Inferior parietal cortex (tissue), 1 donor: ENCODE measurements at regions not wholly inside any gene's neighbourhood (a gene's known extent, or its start where the extent isn't known, plus 50 kb on each side); places are given as distances from the start of the nearest gene placed in this dataset.
"Not testable (repeated sequence)": the region's sequence is repeated elsewhere in the genome, so short reads cannot be mapped to it uniquely, and the experiment has no call there.

Experiments used
- DNase-seq: peaks from one replicate; pipeline ENCODE4 v3.0.0-alpha.2; 2016; ENCODE audit errors: extremely low spot score

DNA sequence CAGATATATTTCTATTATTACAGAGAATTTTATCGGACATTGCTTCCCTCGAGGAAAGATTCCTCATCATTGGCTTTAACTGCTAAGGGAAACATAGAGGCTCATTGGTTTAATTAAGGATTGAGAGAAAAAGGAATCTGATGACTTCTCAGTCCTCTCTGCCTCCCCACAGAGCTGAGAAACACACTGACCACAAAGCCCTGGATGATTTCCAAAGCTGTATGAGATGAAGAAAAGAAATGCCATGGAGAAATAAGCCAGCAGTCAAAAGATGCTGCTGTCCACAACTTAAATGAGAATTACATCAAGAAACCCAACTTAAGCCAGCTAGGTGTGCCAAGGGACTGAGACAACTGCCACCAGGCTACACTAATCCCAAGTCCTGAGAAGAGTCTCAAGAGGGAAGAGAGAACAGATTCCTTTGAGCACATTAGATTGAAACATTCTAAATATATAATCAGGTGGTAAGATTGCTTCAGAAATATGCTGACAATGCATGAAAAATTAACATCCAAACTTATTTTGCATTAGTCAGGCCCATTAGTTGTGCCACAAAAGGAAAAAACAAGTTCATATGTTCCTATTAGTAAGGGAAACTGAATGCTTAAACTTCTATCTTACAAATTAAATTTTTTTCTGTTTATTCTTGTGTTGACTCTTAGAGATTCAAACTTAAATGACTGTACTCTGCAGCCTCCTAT is 308.1 kb upstream of the CYRIA start:
- no peak for DNase-seq

DNA sequence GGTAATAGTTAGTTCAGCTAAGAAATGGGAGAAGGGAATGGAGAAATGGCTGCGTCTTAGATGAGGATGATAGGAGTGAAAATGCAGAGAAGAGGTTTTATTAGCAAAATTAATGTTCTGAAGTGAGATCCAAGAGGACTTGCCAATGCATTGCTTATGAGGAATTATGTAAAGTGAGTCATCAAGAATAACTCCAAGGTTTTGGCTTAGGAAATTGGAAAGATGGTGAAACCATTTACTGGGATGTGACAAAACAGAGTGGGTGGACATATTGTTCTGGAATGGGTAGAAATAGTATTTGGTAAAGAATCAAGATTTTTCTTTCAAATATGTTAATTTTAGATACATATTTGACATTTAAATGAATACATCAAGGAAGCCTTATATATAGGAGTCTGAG is 306.6 kb upstream of the CYRIA start:
- DNase-seq, result peak; percentile 33

DNA sequence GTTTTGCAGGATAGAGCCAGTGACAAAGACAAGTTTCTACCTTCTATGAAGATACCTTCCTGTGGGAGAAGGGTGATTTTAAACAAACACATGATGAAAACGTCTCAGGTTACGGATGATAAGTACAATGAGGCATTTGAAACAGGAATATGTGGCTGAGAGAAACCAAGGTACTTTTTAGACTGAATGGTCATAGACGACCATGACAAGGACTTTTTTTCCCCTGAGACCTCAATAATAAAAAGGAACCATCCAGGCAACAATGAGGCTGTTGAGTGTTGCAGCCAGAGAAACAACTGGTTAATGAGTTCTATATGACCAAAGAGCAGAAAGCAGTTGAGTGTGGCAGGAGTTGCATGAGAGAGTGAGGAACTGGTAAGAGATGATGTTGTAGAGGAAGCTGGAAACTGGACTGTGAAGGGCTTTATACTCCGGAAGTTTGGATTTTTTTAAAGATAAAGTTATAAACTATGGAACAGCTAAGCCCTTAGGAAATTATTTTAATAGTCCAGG is 306.1 kb upstream of the CYRIA start:
- DNase-seq, result no peak

DNA sequence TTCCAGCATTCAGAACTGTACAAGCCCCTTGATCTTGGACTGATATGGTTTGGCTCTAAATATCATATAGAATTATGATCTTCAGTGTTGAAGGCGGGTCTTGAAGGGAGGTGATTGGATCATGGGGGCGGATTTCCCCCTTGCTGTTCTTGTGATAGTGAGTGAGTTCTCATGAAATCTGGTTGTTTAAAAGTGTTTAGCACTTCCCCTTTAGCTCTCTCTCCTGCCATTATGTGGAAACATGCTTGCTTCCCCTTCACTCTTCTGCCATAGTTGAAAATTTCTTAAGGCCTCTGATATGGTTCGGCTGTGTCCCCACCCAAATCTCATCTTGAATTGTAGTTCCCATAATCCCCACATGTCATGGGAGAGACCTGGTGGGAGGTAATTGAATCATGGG is 305.3 kb upstream of the CYRIA start:
- not testable (repeated sequence) for DNase-seq

DNA sequence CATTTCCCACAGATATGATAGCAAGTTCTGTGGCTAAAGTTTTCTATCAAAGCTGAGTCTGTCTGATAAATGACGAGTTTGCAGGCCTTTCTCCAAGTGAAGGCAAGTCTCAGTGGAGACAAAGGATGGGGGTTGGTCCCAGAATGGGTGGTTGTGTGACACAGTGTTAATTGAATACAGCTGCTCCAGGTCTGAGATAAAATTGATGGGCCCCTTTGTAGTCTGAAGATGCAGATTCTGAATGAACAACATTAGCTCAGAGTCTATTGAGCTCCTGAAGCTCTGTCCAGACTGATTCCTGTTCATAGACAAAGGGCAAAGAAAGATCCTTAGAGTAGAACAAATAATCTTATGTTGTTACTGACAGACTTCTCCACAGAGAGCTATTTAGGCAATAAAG is 296.9 kb upstream of the CYRIA start:
- no peak for DNase-seq

DNA sequence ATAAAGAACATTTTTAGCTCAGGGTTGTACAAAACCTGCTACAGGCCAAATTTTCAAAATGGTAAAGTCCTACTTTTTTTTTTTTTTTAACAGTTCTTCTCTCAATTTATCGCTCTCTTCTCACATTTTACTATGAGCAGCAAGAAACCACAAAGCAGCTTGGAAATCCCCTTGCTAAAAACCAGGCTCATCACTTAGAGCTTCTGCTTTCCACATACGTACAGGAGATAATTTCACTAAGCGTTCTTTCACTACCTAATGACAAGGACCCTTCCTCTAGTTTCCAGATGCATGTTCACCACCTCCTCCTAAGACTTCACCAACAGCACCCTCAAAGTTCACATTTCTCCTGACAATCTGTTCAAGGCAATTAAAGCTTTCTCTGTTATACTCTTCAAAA is 294.9 kb upstream of the CYRIA start:
- no peak for DNase-seq

DNA sequence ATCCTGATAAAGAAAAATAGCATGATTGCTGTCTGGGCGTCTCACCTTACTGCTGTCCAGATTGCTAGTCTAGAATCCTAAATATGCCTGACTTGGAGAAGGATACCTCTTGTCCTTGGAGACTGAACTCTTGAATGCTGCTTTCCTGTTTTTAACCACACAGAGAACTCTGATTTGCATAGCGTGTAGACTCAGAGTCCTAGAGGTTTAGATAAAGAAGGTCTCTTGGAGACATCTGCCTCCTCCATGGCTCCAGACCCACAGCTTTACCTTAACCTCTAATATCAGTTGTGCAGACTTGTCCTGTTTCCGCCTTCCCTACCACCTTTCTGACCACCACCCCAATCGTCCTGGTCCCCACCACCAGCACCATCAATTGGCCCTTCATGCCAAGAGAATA is 292.6 kb upstream of the CYRIA start:
- DNase-seq, result no peak

DNA sequence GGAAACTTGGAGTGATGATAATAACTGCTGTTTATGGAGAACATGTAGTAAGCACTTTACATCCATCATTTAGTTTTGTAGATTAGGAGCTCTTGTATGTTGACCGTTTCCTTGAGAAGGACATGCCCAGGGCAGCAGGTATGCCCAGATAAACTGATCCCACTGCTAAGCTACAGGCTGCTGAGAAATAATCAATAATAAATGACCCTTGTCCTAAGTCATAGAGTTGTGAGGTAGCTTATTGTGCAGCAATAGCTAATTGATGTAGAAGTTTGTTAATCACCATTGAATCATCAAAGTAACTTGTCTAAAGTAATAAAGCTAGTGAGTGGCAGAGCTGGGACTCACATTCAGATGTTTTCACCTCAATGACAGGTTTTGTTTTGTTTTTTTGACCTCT is 287.2 kb upstream of the CYRIA start:
- no peak for DNase-seq

DNA sequence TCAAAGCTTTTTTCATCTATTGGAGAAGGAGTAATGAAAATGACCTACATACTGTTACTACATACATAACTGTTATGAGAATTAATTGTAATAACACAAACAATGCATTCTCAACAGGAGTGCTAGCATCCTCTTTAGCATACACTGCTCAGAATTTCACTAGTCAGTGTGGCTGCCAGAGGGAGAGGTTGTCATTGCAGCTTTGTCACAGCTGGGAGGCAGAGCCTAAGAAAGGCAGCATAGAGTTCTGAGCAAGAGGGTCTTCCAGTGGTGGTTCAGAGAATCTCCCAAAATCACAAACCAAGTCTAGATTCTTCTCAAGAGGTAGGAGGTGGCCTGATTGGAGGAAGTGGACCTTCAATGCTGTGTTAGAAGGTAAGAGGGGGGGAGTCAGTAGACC is 286.7 kb upstream of the CYRIA start:
- DNase-seq, result no peak

DNA sequence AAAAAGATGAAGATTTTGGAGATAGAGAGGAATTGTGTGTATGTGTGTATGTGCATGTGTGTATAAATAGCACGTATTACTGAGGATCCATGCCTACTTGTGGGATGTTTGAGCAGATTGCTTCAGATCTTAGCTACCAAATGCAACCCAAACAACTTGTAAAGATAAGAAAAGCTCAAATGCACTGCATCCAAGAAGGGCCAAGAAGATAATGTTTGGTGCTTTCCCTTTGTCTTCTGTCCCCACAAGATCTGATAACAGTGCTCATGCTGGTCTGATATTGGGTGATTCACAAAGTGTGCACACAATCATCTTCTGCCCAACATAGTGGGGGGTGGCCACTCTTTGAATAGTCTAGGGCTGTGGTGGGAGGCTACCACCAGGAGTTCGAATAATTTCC is 284.8 kb upstream of the CYRIA start:
- DNase-seq, result no peak

DNA sequence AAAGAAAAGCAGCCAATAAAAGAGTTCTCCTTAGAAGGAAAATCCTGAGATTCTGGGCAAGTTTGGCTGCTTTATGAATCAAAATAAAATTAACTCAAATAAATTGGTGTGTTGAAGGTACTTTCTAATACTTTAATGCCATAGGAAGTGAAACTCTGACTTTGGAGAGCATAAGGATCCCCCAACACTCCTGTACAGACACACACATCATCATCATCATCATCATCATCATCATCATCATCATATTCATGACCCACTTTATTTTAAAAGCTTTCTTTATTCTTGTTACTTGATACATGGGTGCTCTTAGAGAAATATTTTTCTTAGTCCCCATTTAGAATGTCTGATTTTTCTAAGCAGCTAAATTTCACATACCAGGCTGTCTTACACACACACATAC is 283.1 kb upstream of the CYRIA start:
- DNase-seq, result no peak

DNA sequence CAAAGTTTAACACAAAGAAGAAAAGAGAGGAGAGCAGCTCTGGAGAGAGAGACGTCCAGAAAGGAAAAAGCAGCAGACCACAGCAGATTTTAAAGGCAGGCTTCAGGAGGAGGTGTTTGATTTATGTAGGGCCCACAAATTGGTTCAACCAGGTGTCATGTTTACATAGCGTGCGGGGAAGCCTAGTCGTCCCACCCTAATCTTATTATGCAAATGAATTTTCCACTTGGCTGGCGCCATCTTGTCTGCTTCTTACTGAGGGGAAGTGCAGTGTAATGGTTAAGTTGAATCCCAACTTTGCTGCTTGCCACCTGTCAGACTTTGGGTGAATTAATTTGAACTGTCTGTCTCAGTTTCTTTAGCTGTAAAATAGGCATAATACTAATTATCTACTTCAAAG is 282.4 kb upstream of the CYRIA start:
- DNase-seq, result no peak

DNA sequence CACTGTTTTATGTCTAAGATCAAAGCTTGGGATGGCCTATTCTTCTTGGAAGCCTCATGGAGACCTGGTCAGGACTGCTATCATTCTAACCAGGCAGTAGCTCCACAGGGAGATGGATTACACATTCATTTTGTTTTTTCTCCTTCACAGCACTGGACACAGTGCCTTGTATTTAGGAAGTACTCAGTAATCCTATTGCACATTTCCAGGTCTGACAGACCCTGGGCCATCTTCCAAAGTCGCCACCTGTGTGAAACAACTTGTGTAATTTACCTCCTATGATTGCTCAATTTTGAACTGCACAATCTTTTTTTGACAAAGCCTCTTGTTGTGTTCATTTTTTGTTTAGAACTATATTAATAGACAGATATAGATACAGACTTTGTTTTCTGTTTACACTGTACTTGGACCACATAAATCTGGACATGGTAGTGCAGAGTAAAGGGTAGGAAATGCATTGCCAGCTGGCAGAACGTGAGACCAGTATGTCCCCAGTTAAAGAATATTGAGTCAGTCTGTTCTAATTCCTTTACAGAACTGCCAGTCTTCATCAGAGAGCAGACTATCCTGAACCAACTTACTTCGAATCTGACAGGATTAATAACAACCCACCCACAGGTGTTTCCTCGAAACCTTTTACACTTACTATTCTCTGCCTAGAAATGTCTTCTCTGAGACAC is 277.8 kb upstream of the CYRIA start:
- DNase-seq, result no peak

DNA sequence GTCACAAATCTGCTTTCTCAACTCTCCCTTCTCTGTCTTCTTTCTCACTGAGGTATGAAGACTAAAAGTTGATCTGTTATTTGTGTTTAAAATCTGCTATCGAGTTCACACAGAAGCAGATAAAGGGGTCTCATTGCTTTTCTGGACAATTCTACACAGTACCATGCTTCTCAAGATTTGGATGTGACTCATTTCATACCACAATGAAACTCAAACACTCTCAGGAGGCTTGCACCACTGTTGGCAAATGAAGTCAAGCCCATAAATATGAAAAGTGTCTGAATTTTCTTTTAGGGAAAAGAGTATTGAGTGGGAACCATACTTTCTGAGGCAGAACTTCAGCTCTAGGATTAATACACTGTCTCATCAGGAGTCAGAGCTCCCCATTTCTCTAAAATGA is 274.6 kb upstream of the CYRIA start:
- DNase-seq, result no peak

DNA sequence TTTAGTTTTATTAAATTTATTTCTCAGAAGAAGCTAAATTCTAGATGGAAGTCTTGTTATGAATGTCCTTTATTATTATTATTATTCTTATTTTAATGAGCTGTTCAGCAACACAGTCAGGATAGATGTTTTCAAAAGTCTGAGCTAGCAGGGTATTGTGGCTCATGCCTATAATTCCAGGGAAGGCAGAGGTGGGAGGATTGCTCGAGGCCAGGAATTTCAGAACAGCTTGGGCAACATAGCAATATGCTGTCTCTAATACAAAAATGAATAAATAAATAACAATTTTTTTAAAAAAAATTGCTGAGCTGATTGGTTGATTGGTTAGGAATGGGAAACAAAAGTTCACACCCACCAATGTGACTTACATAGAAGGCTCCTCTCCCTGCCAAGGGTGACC is 274.1 kb upstream of the CYRIA start:
- no peak for DNase-seq

DNA sequence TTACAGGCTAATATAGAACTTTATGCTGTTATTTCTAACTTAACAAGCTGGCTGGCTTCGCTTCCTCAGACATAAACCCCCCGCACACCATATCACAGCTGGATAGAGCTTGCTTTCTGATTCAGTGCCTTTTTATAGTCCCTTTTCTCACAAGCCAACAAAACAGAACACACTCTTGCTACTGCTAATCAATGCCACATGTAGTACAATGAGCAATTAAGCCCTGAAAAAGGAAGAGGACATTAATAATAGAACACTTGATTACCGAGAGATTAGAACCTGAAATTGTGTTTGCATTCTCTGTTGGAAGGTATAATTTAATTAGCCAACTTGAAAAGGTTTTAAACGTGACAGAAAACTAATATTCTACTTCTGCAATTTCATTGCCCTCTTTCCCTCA is 267.7 kb upstream of the CYRIA start:
- DNase-seq, result no peak

DNA sequence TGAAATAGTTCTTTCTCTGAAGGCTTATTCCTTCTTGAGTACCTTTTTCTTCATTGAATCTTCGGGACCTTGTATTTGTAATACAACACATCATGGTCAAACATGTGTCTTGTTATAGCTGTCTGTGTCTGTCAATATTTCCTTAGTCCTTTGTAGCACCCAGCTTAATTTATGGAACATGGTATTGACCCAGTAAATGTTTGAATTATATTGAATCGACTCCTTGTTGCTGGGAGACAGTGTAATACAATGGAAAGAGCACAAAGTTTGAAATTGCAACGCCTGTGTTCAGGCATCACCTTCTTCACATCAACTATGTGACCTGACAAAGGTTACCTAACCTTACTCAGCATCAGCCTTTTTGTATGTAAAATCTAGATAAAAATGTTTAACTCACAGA is 267.2 kb upstream of the CYRIA start:
- no peak for DNase-seq

DNA sequence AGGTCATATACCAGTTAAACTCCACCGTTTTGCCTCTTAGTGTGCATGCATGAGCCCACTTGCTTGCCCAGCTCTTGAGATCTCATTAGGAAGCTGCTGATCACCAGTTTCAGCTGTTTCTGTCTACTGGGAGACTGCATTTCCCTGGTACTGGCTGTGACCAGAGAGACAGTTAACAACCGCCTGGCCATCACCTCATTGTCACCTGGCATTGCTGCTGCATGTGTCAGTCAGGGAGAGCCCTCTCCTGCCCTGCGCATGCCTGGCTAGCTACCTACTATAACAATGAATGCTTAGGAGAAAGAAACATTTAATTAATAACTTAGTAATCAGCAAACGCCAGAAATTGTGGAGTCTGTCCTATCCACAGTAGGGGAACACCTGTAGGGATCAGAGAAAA is 265.8 kb upstream of the CYRIA start:
- DNase-seq, result no peak

DNA sequence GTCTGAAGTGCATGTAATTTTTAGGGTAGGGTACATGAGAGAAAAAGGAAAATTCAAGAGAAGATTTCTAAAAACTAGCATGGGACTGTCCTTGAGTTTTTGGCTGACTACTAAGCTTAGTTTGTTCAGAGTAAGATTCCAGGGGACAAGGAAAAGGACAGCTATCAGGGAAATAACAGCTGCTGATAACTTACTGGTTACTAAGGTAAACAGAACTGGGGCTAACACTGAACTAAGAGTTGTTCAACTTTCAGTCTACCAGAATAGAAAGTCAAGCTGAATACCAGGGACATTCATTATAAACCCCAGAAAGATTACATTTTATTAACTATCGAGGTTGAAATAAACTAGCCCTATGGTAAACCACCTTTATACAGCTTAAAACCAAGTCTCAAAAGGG is 261.8 kb upstream of the CYRIA start:
- no peak for DNase-seq

DNA sequence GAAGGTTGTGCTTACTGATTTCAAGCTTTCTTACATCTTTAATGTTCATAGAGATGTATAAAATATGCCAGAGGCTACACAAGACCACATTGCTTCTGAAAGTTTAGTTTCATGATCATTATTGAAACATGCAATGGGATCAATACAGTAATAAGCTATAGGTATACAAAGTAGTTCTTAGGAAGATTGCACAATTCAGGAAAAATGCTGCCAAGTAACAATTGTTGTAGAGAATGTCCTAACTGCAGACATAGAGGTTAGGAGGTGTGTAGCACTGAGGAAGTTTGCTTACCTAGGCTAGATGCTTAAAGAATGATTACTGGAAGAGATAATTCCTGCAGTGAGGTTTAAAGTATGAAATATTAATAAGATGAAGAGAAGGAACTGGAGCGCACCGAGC is 259.5 kb upstream of the CYRIA start:
- DNase-seq, result no peak

DNA sequence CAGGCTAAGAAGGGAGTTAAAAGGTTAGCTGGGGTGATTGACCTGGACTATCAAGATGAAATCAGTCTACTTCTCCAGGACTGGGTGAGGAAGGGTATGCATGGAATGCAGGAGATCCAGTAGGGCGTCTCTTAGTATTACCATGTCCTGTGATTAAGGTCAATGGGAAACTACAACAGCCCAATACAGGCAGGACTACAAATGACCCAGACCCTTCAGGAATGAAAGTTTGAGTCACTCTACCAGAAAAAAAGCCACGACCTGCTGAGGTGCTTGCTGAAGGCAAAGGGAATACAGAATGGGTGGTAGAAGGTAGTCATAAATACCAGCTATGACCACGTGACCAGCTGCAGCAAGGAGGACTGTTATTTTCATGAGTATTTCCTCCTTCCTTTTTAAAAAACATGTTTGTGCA is 249.7 kb upstream of the CYRIA start:
- not testable (repeated sequence) for DNase-seq

DNA sequence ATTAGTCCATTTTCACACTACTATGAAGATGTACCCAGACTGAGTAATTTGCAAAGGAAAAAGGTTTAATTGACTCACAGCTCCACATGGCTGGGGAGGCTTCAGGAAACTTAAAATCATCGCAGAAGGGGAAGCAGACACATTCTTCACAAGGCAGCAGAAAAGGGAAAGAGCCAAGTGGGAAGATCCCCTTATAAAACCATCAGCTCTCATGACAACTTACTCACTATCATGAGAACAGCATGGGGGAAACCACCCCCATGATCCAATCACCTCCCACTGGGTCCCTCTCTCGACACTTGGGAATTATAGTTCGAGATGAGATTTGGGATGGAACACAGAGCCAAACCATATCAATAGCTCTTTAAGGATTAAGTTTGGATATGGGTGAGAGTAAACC is 246.1 kb upstream of the CYRIA start:
- DNase-seq, result no peak

DNA sequence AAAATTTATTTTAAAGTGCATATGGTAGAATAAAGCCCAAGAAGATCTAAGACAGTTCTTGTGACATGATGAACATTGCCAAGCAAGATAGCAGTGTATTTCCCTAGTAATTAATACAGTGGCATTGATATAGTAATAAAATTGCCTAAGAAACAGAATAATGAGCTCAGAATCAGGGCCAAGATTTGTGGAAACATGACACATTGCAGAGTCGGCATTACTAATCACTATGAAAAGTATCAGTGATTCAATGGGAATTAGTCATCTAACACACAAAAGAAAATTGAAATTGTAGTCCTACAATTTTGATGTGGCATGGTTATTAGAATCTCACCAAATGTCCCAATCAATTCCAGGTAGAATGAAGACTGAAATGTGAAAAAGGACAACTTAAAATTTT is 243.0 kb upstream of the CYRIA start:
- no peak for DNase-seq
